PC-3 (cell line): ENCODE measurements at regions not wholly inside any gene's neighbourhood (a gene's known extent, or its start where the extent isn't known, plus 50 kb on each side); places are given as distances from the start of the nearest gene placed in this dataset.

Experiments
- ATAC-seq: fragments of 200-7000 bp; cut with Tn5 transposase; 2 replicates; pipeline ENCODE4 v1.9.1; 2020; ENCODE audit warnings: mild to moderate bottlenecking, moderate library complexity
- BruUV-seq: library from RNA; stranded (reverse); fragments of 400-500 nt; replicated peaks from 2 replicates; lab custom pipeline; 2021; lab: Mats Ljungman, UMichigan
- CTCF ChIA-PET: fragments of 300-600 bp; sonication (Branson Sonifier 250); formaldehyde crosslinking; loops from one replicate; lab custom pipeline; 2022; ENCODE audit warnings: antibody characterized with exemption; lab: Charles Lee
- POLR2A ChIA-PET: fragments of 300-600 bp; sonication (Branson Sonifier 250); formaldehyde crosslinking; loops from one replicate; lab custom pipeline; 2022; ENCODE audit warnings: antibody characterized with exemption; ENCODE audit not compliant: unreplicated experiment; lab: Charles Lee
- DNase-seq: peaks from one replicate; pipeline ENCODE4 v3.0.0-alpha.2; 2015
- H2AFZ ChIP-seq: fragments of 300-600 bp; sonication (generic); 2 replicates; pipeline ENCODE4 v1.6.0; 2016; ENCODE audit warnings: antibody characterized with exemption, low read length
- H3F3A ChIP-seq: fragments of 300-600 bp; sonication (generic); one replicate; pipeline ENCODE4 v1.6.0; 2017; ENCODE audit warnings: antibody characterized with exemption, low read length, control low read depth, mild to moderate bottlenecking; ENCODE audit not compliant: unreplicated experiment
- H3K27ac ChIP-seq: fragments of 300-600 bp; sonication (generic); 2 replicates; pipeline ENCODE4 v1.5.1; 2016; ENCODE audit warnings: mild to moderate bottlenecking, low read length
- H3K27me3 ChIP-seq: fragments of 300-600 bp; sonication (generic); 2 replicates; pipeline ENCODE4 v1.6.1; 2016; ENCODE audit warnings: low read length, mixed read lengths
- H3K36me3 ChIP-seq: fragments of 300-600 bp; sonication (generic); 2 replicates; pipeline ENCODE4 v1.6.1; 2016; ENCODE audit warnings: low read depth, mixed run types, low read length, mixed read lengths
- H3K4me1 ChIP-seq: fragments of 300-600 bp; sonication (generic); 2 replicates; pipeline ENCODE4 v1.5.1; 2016; ENCODE audit warnings: low read length; ENCODE audit not compliant: insufficient read depth
- H3K4me2 ChIP-seq: fragments of 300-600 bp; sonication (generic); 2 replicates; pipeline ENCODE4 v1.6.0; 2016; ENCODE audit warnings: low read length
- H3K4me3 ChIP-seq: fragments of 300-600 bp; sonication (generic); 2 replicates; pipeline ENCODE4 v1.5.1; 2016; ENCODE audit warnings: mild to moderate bottlenecking, low read length, mixed read lengths
- H3K79me2 ChIP-seq: fragments of 300-600 bp; sonication (generic); 2 replicates; pipeline ENCODE4 v1.6.1; 2017; ENCODE audit warnings: low read length, mixed read lengths
- H3K9ac ChIP-seq: fragments of 300-600 bp; sonication (generic); 2 replicates; pipeline ENCODE4 v1.6.0; 2016; ENCODE audit warnings: mild to moderate bottlenecking, low read length
- H3K9me2 ChIP-seq: fragments of 300-600 bp; sonication (generic); replicated peaks from 2 replicates; pipeline ENCODE4 v1.6.1; 2016; ENCODE audit warnings: mixed run types, low read length, mixed read lengths
- H3K9me3 ChIP-seq: fragments of 300-600 bp; sonication (generic); 2 replicates; pipeline ENCODE4 v1.6.1; 2016; ENCODE audit warnings: low read length, mixed read lengths
- H4K20me1 ChIP-seq: fragments of 300-600 bp; sonication (generic); 2 replicates; pipeline ENCODE4 v1.6.1; 2016; ENCODE audit warnings: low read length, mixed read lengths
- EZH2 ChIP-seq: fragments of 300-600 bp; sonication (generic); IDR thresholded peaks from one replicate; pipeline ENCODE4 v1.6.1; 2017; ENCODE audit warnings: antibody characterized with exemption, mild to moderate bottlenecking, low read length; ENCODE audit not compliant: unreplicated experiment
- EZH2phosphoT487 ChIP-seq: fragments of 300-600 bp; sonication (generic); IDR thresholded peaks from 2 replicates; pipeline ENCODE4 v1.6.1; 2018; ENCODE audit warnings: mild to moderate bottlenecking, antibody characterized with exemption, low read length, borderline replicate concordance
- intact Hi-C: fragments of 100-400 bp; cut with micrococcal nuclease; formaldehyde crosslinking; loops from 2 replicates; pipeline ENCODE4 v1.9.0; 2023
- TF ChIP-seq, protein P1 (sequence below): fragments of 300-600 bp; sonication (generic); conservative IDR thresholded peaks from 2 replicates; pipeline ENCODE4 v1.5.1; 2017; ENCODE audit warnings: antibody characterized with exemption, low read depth, mild to moderate bottlenecking, low read length

DNA sequence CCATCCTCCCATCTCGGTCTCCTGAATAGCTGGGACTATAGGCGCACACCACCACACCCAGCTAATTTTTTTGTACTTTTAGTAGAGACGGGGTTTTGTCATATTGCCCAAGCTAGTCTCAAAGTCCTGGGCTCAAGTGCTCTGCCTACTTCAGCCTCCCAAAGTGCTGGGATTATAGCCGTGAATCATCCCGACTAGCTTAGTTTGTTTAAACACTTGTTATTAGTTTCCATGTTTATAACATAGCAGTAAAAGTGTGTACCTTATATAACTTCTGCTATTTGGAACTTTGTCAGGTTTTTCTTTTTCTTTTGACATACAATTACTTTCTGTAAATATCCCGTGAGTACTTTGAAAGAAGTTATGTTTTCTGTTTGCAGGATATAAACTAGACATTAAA is 60.6 kb upstream of the C1orf21 start:
- H3K27ac ChIP-seq, result no peak overlapping the region
- no peak for TF ChIP-seq EZH2
- TF ChIP-seq, protein P1, sequence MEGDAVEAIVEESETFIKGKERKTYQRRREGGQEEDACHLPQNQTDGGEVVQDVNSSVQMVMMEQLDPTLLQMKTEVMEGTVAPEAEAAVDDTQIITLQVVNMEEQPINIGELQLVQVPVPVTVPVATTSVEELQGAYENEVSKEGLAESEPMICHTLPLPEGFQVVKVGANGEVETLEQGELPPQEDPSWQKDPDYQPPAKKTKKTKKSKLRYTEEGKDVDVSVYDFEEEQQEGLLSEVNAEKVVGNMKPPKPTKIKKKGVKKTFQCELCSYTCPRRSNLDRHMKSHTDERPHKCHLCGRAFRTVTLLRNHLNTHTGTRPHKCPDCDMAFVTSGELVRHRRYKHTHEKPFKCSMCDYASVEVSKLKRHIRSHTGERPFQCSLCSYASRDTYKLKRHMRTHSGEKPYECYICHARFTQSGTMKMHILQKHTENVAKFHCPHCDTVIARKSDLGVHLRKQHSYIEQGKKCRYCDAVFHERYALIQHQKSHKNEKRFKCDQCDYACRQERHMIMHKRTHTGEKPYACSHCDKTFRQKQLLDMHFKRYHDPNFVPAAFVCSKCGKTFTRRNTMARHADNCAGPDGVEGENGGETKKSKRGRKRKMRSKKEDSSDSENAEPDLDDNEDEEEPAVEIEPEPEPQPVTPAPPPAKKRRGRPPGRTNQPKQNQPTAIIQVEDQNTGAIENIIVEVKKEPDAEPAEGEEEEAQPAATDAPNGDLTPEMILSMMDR, result no peak
- TF ChIP-seq EZH2phosphoT487, result no peak
- H3K9ac ChIP-seq, result no peak overlapping the region
- ATAC-seq, result peak; percentile 94
- H3K36me3 ChIP-seq, result no peaks in the 10 kb centered on the region
- H3K4me1 ChIP-seq, result peaks cover 6% of the 10 kb centered on the region; the same call in 1 of the 2 replicates
- H4K20me1 ChIP-seq, result no peaks in the 10 kb centered on the region
- H3K4me3 ChIP-seq, result no peak overlapping the region
- H3F3A ChIP-seq, result no peaks in the 10 kb centered on the region
- no peak overlapping the region for H2AFZ ChIP-seq
- intact Hi-C loops, result no loop called here
- no peaks in the 10 kb centered on the region for H3K9me2 ChIP-seq
- no peaks in the 10 kb centered on the region for H3K79me2 ChIP-seq
- no peak overlapping the region for H3K4me2 ChIP-seq
- 0 out of 2 replicates have a peak, but pooled peaks cover 5% of the 10 kb centered on the region for H3K27me3 ChIP-seq
- peak; percentile 22 for DNase-seq
- CTCF ChIA-PET, result interaction anchor here (1.1 kb wide), 1 partner anchor 337 kb away, joined by 3 read pairs; no protein-coding TSS in a partner anchor
- POLR2A ChIA-PET, result no interaction called here
- no TSS peak for BruUV-seq
- no peaks in the 10 kb centered on the region for H3K9me3 ChIP-seq

DNA sequence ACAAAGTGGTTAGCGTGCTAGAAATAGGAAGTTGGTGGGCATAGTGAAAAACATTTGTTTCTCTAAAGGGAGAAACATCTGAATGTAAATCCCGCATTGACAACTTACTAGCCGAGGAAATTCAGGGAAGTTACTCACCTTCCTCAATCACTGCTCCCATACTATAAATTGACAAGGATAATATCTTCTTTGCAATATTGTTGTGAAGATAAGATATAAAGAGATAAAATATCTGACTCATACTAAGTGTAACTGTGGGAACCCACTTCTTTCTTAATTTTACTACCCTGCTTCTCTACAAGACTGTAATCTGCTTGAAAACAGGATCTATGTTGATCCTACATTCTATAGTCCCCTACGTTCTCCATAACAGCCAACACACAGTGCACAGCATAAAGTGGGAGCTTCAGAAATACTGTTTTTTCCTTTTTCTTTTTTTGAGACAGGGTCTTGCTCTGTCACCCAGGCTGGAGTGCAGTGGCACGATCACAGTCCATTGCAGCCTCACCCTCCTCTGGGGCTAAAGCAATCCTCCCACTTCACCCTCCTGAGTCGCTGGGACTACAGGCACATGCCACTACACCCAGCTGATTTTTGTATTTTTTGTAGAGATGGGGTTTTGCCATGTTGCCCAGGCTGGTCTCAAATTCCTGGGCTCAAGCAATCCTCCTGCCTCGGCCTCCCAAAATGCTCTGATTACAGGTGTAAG is 57.4 kb upstream of the C1orf21 start:
- Histone ChIP-seq H3F3A (no peaks in the 10 kb centered on the region), H3K27me3 (0 out of 2 replicates have a peak, but pooled peaks cover 5% of the 10 kb centered on the region), H3K9me2 (no peaks in the 10 kb centered on the region), H3K36me3 (no peaks in the 10 kb centered on the region), H3K9ac (no peak overlapping the region), H4K20me1 (no peaks in the 10 kb centered on the region), H3K4me1 (peaks cover 6% of the 10 kb centered on the region; the same call in 1 of the 2 replicates), H3K79me2 (no peaks in the 10 kb centered on the region), H3K9me3 (no peaks in the 10 kb centered on the region), H3K4me3 (no peak overlapping the region), H2AFZ (no peak overlapping the region), H3K27ac (no peak overlapping the region), H3K4me2 (no peak overlapping the region)
- intact Hi-C loops, result no loop called here
- CTCF ChIA-PET, result no interaction called here
- POLR2A ChIA-PET, result interaction anchor here (0.7 kb wide), 1 partner anchor 21 kb away, joined by 3 read pairs; no protein-coding TSS in a partner anchor
- no peak for DNase-seq
- BruUV-seq, result no TSS peak
- TF ChIP-seq, protein P1, result no peak
- TF ChIP-seq EZH2 (no peak), EZH2phosphoT487 (no peak)
- ATAC-seq, result no peak
